ENCODE measurements at regions not wholly inside any gene's neighbourhood (a gene's known extent, or its start where the extent isn't known, plus 50 kb on each side); places are given as distances from the start of the nearest gene placed in this dataset.
"Not testable (repeated sequence)": the region's sequence is repeated elsewhere in the genome, so short reads cannot be mapped to it uniquely, and the experiment has no call there.

GRCh38 chr18:42474577-42474976 is 519.5 kb downstream of the PIK3C3 start:
- no peak for DNase-seq (ENCODE audit: low read depth)

- no peak for DNase-seq (ENCODE audit: low read depth)
These were observed 520.1 kb downstream of the PIK3C3 start for GRCh38 chr18:42475157-42475556.

- no peak for DNase-seq (ENCODE audit: low read depth)
These were observed 522.2 kb downstream of the PIK3C3 start for GRCh38 chr18:42477267-42477666.

- no peak for DNase-seq (ENCODE audit: low read depth)
These were observed 525.4 kb downstream of the PIK3C3 start for GRCh38 chr18:42480441-42480840.

- no peak for DNase-seq (ENCODE audit: low read depth)
These were observed 529.6 kb downstream of the PIK3C3 start for GRCh38 chr18:42484648-42485047.

- DNase-seq (ENCODE audit: low read depth): no peak
These were observed 531.2 kb downstream of the PIK3C3 start for GRCh38 chr18:42486271-42486670.

GRCh38 chr18:42508683-42509296 is 553.8 kb downstream of the PIK3C3 start:
- DNase-seq (ENCODE audit: low read depth): no peak

- DNase-seq (ENCODE audit: low read depth): no peak
These were observed 554.8 kb downstream of the PIK3C3 start for GRCh38 chr18:42509750-42510415.

GRCh38 chr18:42510540-42510939 is 555.5 kb downstream of the PIK3C3 start:
- DNase-seq (ENCODE audit: low read depth): no peak

GRCh38 chr18:42513441-42513840 is 558.4 kb downstream of the PIK3C3 start:
- no peak for DNase-seq (ENCODE audit: low read depth)

GRCh38 chr18:42514512-42514911 is 559.5 kb downstream of the PIK3C3 start:
- peak; percentile 29 for DNase-seq (ENCODE audit: low read depth)

- DNase-seq (ENCODE audit: low read depth): no peak
These were observed 562.9 kb downstream of the PIK3C3 start for GRCh38 chr18:42517896-42518295.

GRCh38 chr18:42518331-42518730 is 563.3 kb downstream of the PIK3C3 start:
- not testable (repeated sequence) for DNase-seq (ENCODE audit: low read depth)

- DNase-seq (ENCODE audit: low read depth): no peak
These were observed 565.1 kb downstream of the PIK3C3 start for GRCh38 chr18:42520138-42520537.

- DNase-seq (ENCODE audit: low read depth): no peak
These were observed 570.9 kb downstream of the PIK3C3 start for GRCh38 chr18:42525905-42526304.

GRCh38 chr18:42527766-42528165 is 572.7 kb downstream of the PIK3C3 start:
- no peak for DNase-seq (ENCODE audit: low read depth)

- no peak for DNase-seq (ENCODE audit: low read depth)
These were observed 575.2 kb downstream of the PIK3C3 start for GRCh38 chr18:42530276-42530675.

- no peak for DNase-seq (ENCODE audit: low read depth)
These were observed 577.1 kb downstream of the PIK3C3 start for GRCh38 chr18:42532119-42532518.

- DNase-seq (ENCODE audit: low read depth): no peak
These were observed 578.1 kb downstream of the PIK3C3 start for GRCh38 chr18:42533009-42533575.

- no peak for DNase-seq (ENCODE audit: low read depth)
These were observed 578.6 kb downstream of the PIK3C3 start for GRCh38 chr18:42533616-42534015.

GRCh38 chr18:42534313-42534712 is 579.3 kb downstream of the PIK3C3 start:
- no peak for DNase-seq (ENCODE audit: low read depth)

GRCh38 chr18:42536442-42536841 is 579.0 kb downstream of the RIT2 start:
- no peak for DNase-seq (ENCODE audit: low read depth)

- DNase-seq (ENCODE audit: low read depth): no peak
These were observed 578.2 kb downstream of the RIT2 start for GRCh38 chr18:42537291-42537690.

- DNase-seq (ENCODE audit: low read depth): no peak
These were observed 570.6 kb downstream of the RIT2 start for GRCh38 chr18:42544901-42545300.

All from HS-5 (cell line).